Fibroblast of gingiva (primary cell): ENCODE measurements at regions not wholly inside any gene's neighbourhood (a gene's known extent, or its start where the extent isn't known, plus 50 kb on each side); places are given as distances from the start of the nearest gene placed in this dataset.

ENCODE experiments used
- DNase-seq: peaks from one replicate; pipeline ENCODE4 v3.0.0-alpha.2; 2011; ENCODE audit warnings: low read depth

DNA sequence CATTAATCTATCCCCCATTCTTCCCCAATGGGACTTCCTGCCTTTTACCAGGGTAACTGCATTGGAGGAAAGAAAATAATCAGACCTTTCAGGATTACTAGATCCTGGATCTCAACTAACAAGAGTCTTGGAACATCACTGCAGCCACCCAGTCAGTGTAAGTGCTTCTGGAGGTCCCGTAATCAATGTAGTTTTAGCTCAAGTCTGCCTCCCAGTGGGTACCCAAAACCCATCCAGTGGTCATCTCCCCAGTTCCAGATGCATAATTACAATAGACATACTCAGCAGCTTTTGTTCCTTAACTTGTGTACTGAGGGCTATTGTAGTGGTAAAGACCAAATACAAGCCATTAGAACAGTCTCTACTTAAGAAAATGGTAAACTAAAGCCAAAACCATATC, 319.1 kb downstream of the GPATCH2 start:
- no peak for DNase-seq

DNA sequence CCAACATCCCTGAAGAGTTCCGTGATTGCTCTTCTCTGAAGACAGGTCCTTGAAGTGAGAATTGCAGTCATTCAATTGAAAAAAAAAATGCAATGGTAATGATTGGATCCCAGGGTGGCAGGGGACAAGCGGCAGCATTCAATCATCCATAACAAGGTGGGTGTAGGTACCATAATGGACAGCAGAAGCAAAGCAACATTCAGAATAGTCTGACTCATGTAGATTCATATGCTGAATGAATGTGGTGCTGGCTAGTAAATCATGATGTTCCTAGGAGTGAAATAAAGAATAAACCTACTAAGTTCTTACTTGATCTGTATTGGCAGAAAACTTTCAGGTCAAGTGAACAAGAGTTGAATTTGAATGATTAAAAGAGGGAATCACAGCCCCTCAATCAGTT, 319.6 kb downstream of the GPATCH2 start:
- no peak for DNase-seq

DNA sequence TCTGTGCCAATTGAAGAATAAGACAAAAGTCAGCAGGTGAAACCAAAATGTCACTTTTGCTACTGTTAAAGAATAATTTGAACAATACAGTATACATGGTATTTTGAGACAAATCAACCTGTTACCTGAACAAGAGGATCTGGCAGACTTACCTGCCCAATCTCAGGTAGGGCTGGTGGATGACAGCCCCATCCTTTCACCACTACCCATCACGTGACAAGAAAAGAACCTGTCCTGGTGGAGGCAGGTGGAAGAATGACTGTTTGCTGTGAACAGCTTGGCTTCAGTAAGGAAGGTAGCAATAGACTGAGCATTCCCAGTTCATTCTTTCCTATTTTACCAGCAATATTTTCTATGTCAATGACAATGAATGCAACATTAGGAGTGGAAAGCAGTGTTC, 349.6 kb downstream of the GPATCH2 start:
- DNase-seq = no peak

DNA sequence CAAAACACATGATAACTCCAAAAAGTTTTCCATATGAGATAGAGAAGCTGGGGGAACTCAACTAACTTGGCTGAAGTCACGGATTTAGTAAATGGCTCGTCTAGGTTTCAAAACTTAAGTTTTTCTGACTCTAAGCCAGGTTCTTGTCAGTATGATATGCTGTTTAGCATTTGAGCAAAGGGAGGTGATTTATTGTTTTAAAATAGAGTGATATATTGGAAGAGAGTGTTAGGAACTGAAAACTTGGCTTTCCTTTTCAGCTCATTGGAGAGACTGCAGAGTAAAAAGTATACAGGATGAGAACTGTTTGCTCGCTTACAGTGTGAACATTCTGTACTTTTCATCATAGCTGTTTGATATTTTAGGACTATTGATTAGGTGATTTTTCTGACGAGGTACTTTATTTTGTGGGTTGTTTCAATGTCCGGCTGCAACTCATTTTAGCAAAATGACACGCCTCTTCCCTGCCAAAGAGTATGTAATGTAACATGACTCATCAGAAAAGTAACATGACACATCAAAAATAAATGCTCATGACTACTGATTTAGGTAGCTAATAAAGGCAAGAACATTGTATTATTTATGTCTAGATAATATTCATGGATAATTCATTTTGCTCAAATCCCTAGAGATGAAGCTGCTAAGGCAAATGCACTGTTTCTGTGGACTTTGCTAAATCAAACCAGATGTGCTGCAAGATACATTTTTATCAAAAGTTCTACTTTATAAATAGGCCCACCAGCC, 355.1 kb downstream of the GPATCH2 start:
- peak; percentile 63 for DNase-seq

DNA sequence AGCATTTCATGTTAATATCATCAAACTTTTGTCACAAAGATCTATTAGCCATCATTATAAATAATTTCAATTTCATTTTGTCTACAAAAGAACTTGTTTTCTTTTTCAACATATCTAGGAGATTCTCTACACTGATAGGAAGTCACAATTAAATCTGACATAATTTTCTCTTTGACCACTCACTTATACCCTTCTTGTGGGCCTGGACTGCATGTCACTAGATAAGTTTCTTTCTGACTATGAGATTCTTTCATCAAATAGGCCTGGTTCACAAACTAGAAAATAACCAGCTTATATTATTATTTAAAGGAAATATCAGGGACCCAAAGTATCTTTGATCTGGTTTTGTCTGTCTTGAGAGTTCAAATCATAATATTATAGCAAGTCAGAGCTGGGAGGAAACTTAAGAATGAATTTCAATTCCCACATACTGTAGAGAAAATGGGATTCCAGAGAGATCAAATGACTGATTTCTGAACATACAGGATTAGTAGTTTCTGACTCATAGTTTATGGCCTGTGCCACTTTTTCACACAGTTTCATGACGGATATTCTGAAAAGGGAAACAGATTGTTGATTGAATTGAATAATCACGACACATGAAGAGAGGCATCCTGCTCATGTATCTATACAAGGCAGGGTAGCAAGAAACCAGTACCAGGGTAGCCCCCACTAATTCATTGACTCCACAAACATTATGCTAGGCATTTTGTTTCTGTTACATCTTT, 355.8 kb downstream of the GPATCH2 start:
- DNase-seq = peak; percentile 56

DNA sequence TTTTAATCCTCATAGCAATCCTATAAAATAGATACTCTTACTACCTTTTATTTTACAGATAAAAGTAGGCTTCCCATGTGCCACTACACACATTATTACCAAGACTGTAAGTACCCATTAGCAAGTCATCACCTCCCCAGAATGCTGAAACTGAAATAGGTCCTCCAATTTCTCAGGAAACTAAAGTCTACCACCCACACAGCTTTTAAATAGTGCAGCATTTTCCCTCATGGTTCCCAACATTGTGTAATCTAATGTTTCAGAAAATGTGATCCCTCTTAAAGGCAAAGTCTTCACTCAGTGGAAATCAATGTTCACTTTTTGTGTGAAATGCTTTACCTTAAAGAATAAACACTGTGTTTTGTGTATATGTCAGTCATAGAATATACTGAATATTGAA, 356.5 kb downstream of the GPATCH2 start:
- no peak for DNase-seq

DNA sequence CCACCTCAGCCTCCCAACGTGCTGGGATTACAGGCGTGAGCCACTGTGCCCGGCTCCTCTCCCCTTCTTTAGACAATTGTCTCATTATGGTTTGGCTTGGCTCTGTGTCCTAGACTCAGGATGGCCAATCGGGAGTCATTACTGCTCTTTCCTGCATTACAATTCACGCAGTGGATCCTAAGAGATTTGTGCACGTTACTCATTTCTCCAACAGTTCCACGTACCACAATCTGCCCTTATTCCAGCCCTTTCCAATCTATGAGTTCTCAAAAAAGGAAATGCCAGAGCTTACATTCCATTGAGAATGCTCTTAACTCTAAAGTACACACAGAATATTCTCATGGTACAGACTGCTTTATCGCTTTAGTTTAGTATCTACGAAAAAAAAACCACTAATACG, 357.0 kb downstream of the GPATCH2 start:
- DNase-seq = no peak

DNA sequence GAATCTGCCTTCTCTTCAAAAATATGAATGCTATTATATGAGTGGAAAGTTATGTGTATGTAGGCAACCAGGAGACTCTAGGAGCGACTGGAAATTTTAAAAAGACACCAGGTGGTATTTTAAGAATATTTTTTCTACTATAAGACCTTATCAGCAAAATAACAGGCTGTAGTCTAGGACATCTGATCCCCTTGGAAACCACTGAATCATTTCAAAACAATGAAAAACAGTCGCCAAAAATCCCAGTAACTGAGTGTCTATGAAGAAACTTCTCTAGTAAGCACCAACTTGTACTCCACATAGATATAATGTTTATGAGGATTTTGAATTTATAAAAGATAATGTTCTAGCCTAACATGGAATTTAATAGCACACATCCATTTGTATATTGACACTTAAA, 358.5 kb downstream of the GPATCH2 start:
- DNase-seq = peak; percentile 56

DNA sequence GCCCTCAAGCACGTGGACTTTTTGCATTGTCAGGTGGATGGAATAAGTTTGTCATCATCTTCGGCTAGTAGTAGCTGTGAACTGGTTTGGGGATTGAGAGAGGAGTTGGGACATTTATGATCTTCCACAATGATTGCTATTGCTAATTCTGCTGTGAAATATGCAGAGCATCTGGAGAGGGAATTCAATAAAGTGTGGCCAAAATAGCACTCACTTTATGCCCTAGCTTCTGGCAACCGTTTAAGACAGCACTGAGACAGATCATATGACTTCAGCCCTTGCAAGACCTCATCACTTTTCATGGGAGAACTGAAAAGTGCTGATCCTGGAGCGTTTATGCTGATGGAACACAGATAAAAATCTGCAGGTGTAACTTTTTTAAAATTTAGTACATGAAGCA, 360.8 kb downstream of the GPATCH2 start:
- peak; percentile 20 for DNase-seq

DNA sequence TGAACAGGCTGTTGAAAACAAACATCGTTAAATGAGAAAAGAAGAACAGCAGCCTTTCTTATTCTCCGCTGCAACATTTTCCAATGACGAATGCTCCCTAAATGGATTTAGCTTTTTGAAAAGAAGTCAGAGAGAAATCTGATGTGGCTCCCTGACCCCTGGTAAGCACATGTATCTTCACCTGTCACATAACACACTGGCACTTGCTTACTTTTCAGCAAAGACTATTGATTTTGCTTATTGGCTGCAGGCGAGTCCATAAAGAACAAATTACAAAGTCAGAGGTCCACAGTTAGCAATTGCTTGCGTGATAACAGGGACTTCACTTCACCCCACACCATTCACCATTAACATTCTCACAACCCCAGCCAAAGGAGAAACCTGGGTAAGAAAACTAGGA, 362.8 kb downstream of the GPATCH2 start:
- DNase-seq = no peak

DNA sequence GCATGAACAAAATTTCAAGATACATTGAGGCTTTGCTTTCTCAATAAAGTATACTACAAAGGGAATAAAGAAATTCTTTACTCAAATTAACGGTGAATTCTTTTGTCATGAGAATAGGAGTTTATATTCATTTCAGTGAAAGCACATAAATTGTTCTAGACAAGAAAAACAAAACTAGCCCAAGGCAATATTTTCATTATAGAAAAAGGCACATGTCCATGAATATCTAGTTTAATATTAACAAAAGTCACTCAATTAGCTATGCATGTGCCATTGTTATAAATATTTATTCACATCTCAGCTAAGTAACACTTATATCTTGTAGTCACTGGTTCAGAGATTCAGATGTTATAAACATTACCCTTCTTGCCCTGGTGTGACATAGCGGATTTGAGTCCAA, 369.3 kb downstream of the GPATCH2 start:
- DNase-seq = no peak

DNA sequence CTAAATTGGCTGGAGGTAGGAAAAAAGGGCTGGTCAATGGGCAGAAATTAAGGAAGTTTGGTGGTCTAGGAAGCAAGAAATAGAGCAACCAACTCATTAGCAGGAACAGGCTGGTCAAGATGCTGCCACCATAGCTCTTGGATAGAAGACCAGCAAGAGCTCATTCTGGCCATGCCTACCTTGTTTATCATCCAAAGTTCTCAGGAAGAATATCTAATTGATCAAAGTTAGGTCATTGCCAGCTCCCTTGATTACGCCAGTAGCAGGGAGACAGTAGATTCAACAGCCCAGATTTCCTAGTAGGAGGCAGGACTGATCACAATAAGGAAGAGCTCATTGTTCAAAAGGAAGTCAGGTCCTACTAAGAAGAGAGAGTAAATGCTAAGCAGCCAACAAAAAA, 370.2 kb downstream of the GPATCH2 start:
- no peak for DNase-seq

DNA sequence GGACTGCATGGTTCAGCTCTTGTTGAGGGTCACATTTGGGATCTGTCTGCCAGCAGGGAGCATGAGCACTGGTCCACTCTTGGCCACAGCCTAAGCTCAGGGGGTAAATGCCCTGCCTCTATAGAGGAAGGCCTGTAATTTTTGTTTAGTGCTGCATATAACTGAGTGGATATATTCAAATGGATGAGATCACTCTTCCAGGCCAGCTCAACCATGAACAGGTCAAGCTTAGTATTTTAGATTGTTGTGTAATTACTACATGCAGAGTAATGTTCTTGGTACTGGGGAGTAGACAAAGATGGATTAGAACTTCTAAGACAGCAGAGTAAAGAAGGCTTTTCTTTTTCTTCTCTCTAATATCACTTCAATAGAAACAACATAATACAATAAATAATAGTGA, 376.9 kb downstream of the GPATCH2 start:
- DNase-seq = no peak

DNA sequence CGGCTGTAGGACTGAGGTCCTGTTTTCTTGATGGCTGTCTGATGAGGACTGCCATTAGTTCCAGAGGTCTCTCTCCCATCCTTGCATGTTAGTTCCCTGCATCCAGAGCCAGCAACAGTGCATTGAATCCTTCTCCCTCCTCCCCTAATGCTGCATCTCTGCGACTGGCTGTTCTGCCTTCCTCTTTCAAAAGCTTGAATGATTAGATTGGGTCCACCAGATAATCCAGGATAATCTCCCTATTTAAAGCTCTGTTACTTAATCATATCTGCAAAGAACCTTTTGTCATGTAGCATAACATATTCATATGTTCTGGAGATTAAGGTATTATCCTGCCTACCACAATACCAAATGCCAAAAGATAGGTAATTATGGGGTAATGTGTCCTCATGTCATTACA, 377.5 kb downstream of the GPATCH2 start:
- DNase-seq = no peak

DNA sequence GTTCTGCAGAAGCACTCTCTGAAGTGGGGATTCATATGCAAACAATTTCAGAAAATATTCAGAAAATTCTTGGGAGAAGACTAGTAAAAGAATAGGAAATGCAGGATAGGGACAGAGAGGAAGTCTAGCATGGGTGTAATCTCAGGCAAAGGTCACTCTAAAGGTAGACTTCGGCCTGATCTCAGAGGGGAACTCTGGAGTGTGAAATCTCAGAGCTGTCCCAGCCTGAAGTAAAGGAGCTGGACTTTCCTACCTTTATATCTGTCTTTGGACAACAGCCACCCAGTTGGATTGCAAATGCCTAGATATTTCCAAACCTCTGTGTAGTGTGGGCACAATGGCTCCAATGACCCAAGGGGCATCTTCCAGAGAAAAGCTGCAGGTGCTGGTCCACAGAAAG, 379.8 kb downstream of the GPATCH2 start:
- no peak for DNase-seq

DNA sequence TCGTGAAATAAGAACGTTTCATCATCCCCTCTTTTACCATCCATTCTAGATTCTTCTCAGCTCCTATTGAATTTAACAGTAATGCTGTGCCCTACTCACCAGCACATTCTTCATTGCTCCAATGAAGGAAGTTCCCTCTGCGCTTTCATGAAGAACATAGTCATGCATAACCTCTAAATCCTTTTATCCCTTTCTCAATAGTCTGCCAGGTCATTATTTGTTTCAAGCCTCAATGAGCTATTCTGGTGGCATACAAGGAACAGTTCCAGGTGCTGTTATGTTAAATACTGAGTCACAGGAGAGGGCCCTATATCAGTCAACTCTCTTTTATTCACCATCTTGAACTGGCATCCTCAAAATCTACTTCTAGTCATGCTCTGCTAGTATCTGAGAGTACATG, 381.0 kb downstream of the GPATCH2 start:
- no peak for DNase-seq

DNA sequence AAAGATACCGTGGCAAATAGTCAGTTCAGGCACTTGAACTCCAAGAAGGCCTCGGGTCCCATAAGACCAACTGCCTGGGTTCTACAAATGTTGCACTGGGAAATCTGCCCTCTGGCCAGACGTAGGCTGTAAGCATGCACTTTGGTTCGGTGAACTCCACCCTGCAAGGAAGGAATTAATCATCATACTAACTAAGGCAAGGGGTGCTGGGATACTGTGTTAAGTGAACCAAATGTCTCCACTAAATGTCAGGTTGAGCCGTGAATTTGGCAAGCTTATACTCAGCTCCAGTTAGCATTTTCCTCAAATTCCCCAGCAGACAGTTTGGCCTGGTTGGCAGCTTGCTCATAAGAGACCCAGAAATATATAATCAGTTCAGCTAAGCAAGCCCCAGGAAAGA, 385.9 kb downstream of the GPATCH2 start:
- DNase-seq = no peak

DNA sequence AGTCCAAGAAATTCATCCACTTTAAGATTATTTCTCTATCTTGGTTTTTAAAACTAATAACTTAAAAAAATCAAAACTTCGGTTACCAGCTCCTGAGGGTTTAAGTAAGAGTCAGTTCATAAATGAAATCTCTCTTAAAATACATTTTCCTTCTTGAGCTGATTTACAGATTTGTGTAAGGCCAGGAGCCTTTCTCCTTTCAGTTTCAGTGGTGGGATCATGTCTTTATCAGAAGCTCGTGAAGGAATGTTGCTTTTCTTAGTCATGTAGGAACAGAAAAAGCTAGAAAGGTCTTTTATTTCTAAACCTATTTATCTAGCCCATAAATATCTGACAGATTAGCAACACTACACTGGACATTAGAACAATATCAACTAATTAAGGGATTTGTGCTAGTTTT, 390.2 kb downstream of the GPATCH2 start:
- no peak for DNase-seq

DNA sequence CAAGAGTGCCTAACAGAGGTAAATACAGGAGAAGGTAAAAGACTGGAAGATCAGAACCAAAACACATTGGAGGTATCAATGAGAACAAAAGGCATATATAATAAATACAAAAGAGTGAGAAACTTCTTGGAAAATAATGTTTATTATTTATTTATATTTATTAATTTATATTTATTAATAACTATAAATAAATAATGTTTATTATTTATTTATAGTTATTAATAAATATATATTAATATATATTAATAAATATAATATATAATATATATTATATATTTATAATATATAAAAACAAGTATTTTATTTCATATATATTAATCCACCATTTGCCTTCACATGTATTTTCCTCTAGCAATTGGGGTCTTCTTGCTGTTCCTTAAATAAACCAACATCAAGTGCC, 391.9 kb downstream of the GPATCH2 start:
- no peak for DNase-seq

DNA sequence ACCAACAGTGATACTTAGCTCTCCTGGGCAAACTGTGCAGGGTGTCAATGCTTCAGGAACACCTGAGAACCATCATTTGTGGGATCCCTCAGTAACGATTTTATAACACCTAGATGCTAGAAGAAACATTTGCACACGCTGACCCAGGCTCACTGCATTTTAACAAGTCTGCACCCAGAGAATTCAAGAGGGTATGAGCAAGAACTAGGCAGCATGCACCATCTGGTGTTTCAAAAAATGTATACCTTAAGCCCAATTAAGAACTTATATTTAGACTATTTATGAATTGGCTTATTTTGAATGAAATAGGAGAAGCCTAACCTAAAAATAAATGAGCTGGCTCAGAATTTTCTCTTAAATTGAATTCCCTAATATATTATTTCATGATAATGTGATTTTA, 400.5 kb downstream of the GPATCH2 start:
- no peak for DNase-seq

DNA sequence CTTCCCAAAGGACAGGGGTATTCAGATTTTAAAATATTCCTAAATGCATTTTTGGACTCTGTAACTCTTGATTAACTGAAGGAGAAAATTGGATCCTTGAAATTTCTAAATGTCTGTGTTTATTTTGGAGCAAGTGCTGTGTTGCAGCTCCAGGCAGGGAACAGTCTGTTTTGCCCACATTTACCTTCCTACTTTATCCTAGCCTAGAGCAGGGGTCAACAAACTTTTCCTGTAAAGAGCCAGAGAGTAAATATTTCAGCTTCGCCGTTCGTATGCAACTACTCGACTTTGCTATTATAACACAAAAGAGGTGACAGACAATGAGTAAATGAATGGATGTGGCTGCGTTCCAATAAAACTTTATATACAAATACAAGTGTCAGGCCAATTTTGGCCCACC, 402.2 kb downstream of the GPATCH2 start:
- no peak for DNase-seq

DNA sequence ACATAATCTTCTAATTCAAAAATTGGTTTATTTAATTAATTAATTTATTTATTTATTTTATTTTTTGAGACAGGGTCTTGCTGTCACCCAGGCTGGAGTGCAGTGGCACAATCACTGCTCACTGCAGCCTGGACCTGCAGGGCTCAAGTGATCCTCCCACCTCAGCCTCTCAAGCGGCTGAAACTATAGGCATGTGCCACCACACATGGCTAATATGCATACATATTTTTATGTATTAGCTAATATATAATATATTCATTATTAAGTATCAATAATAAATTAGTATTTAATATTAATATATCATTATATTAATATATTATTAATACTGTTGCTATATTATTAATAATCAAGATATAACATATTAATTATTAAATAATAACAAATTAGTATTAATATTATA, 406.7 kb downstream of the GPATCH2 start:
- DNase-seq = no peak

DNA sequence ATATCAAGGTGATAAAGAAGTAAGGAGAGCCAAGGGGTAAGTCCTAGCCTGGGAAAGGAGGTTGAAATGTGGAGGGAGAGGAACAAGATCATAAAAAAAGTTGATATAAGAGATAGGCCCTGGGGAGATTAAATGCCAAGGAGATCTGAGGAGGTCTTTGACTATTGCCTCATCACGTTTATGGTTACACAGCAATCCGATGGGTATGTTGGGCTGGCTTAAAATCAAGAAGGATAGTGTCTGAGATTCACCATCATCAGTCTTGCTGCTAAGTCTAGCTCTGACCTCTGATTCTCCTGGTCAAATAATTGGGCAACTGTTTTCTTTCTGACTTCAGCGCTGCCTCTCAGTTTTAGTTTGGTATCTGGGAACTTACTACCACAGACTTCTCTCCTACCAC, 416.3 kb downstream of the GPATCH2 start:
- no peak for DNase-seq

DNA sequence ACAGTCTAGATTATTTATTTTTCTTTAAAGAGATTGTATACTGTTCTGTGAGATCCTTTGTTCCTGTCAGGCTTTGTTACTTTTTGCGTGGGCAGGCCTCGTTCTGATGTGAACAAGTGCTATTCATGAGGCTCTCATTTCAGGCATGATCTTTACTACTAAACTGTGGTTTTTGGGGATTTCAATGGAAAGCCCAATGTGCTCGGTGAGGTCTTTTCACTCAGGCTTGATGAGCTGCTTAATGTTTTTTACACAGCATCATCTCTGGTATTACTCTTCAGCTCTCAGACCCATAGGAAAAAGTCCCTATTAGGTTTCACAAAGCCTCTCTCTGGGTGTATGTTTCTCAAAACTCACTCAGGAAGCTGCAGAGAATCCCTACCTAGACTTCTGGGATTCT, 419.4 kb downstream of the GPATCH2 start:
- no peak for DNase-seq
